AG04449 (cell line): ENCODE measurements at regions not wholly inside any gene's neighbourhood (a gene's known extent, or its start where the extent isn't known, plus 50 kb on each side); places are given as distances from the start of the nearest gene placed in this dataset.
"Not testable (repeated sequence)": the region's sequence is repeated elsewhere in the genome, so short reads cannot be mapped to it uniquely, and the experiment has no call there.

Experiments
- CTCF ChIA-PET: fragments of 350-600 bp; formaldehyde crosslinking; extraction: SDS; loops from one replicate; lab custom pipeline; 2021; ENCODE audit warnings: antibody characterized with exemption; lab: Yijun Ruan, JAX
- POLR2A ChIA-PET: fragments of 400-600, 350-600 bp; formaldehyde crosslinking; extraction: SDS; loops from one replicate; lab custom pipeline; 2020; ENCODE audit warnings: antibody characterized with exemption, inconsistent platforms; lab: Yijun Ruan, JAX
- DNase-seq: peaks from one replicate; pipeline ENCODE4 v3.0.0-alpha.2; 2010; ENCODE audit warnings: low read depth, low spot score
- H3K4me3 ChIP-seq: 2 replicates; pipeline ENCODE4 v1.5.1; 2011; ENCODE audit warnings: low read depth, mild to moderate bottlenecking, control low read depth, low read length
- CTCF ChIP-seq: IDR thresholded peaks from one replicate; pipeline ENCODE4 v1.5.1; 2011; ENCODE audit warnings: mild to moderate bottlenecking, moderate library complexity, low read length, control low read depth, inconsistent platforms; ENCODE audit not compliant: insufficient read depth; ENCODE audit errors: missing control alignments

- no peak for TF ChIP-seq CTCF
- ChIA-PET POLR2A (no interaction called here), CTCF (no interaction called here)
- H3K4me3 ChIP-seq: no peak overlapping the region
- no peak for DNase-seq
Observed at GRCh38 chr4:169330095-169330494, 59.3 kb upstream of the SH3RF1 start.

- no peak for TF ChIP-seq CTCF
- ChIA-PET POLR2A (no interaction called here), CTCF (no interaction called here)
- DNase-seq: no peak
- H3K4me3 ChIP-seq: no peak overlapping the region
Observed at GRCh38 chr4:169327951-169328350, 57.2 kb upstream of the SH3RF1 start.

- POLR2A ChIA-PET, CTCF ChIA-PET, DNase-seq, H3K4me3 ChIP-seq: not testable (repeated sequence)
Observed at GRCh38 chr4:169323925-169324324, 53.2 kb upstream of the SH3RF1 start.

GRCh38 chr4:169322833-169323232, 52.1 kb upstream of the SH3RF1 start:
- CTCF ChIA-PET, H3K4me3 ChIP-seq, POLR2A ChIA-PET, DNase-seq: not testable (repeated sequence)
